WTC11 (cell line): ENCODE measurements at regions not wholly inside any gene's neighbourhood (a gene's known extent, or its start where the extent isn't known, plus 50 kb on each side); places are given as distances from the start of the nearest gene placed in this dataset.
A peak's percentile ranks its signal among the peaks of the same experiment; 100 is the strongest.
"Not testable (repeated sequence)": the region's sequence is repeated elsewhere in the genome, so short reads cannot be mapped to it uniquely, and the experiment has no call there.

Experiments
- ATAC-seq: fragments of 200-7000 bp; cut with Tn5 transposase; 2 replicates; pipeline ENCODE4 v1.10.0; 2021; ENCODE audit warnings: mild to moderate bottlenecking, moderate library complexity
- CTCF ChIA-PET: fragments of 300-600 bp; sonication (Branson Sonifier 250); formaldehyde crosslinking; loops from one replicate; lab custom pipeline; 2021; ENCODE audit warnings: antibody characterized with exemption; lab: Charles Lee
- POLR2A ChIA-PET: fragments of 350-600 bp; sonication (Branson Sonifier 250); formaldehyde crosslinking; loops from one replicate; lab custom pipeline; 2021; ENCODE audit warnings: antibody characterized with exemption; lab: Charles Lee
- DNase-seq: peaks from one replicate; pipeline ENCODE4 v3.0.0; 2021; ENCODE audit warnings: low spot score
- H3K27ac Mint-ChIP-seq: 2 replicates; pipeline ENCODE4 v1.8.0; 2021; ENCODE audit warnings: mixed read lengths
- H3K27me3 Mint-ChIP-seq: 2 replicates; pipeline ENCODE4 v1.8.0; 2021; ENCODE audit warnings: low read depth, mild to moderate bottlenecking, moderate library complexity, mixed read lengths
- H3K36me3 Mint-ChIP-seq: 2 replicates; pipeline ENCODE4 v1.8.0; 2021; ENCODE audit warnings: mixed read lengths
- H3K4me1 Mint-ChIP-seq: 2 replicates; pipeline ENCODE4 v1.8.0; 2022; ENCODE audit warnings: mixed read lengths
- H3K4me3 Mint-ChIP-seq: 2 replicates; pipeline ENCODE4 v1.8.0; 2021; ENCODE audit warnings: mild to moderate bottlenecking, moderate library complexity, mixed read lengths
- H3K9me3 Mint-ChIP-seq: 2 replicates; pipeline ENCODE4 v1.8.0; 2021; ENCODE audit warnings: mixed read lengths
- CBFB ChIP-seq: sonication (generic); formaldehyde crosslinking; IDR thresholded peaks from 2 replicates; pipeline ENCODE4 v1.8.1; 2022; ENCODE audit warnings: mild to moderate bottlenecking, low read depth, missing genetic modification reagents
- FOXP1 ChIP-seq: sonication (generic); formaldehyde crosslinking; IDR thresholded peaks from 2 replicates; pipeline ENCODE4 v1.8.0; 2022; ENCODE audit warnings: missing genetic modification reagents, mild to moderate bottlenecking, moderate library complexity, borderline replicate concordance
- GRHL2 ChIP-seq: fragments of 250-450 bp; sonication (Bioruptor Pico); IDR thresholded peaks from 2 replicates; pipeline ENCODE4 v1.8.0; 2022; ENCODE audit warnings: mild to moderate bottlenecking, moderate library complexity; ENCODE audit not compliant: insufficient replicate concordance, severe bottlenecking
- KAT7 ChIP-seq: sonication (generic); formaldehyde crosslinking; IDR thresholded peaks from 2 replicates; pipeline ENCODE4 v1.8.1; 2023; ENCODE audit warnings: missing genetic modification reagents, mild to moderate bottlenecking, borderline replicate concordance
- NFE2L1 ChIP-seq: sonication (generic); formaldehyde crosslinking; IDR thresholded peaks from 2 replicates; pipeline ENCODE4 v1.8.1; 2023; ENCODE audit warnings: missing genetic modification reagents
- OVOL2 ChIP-seq: fragments of 250-450 bp; sonication (Bioruptor Pico); IDR thresholded peaks from 2 replicates; pipeline ENCODE4 v1.9.0; 2021; ENCODE audit warnings: mild to moderate bottlenecking, borderline replicate concordance
- SMAD3 ChIP-seq: sonication (generic); formaldehyde crosslinking; IDR thresholded peaks from 2 replicates; pipeline ENCODE4 v1.8.0; 2022; ENCODE audit warnings: missing genetic modification reagents, mild to moderate bottlenecking, borderline replicate concordance
- SOX15 ChIP-seq: fragments of 250-450 bp; sonication (Bioruptor Pico); IDR thresholded peaks from 2 replicates; pipeline ENCODE4 v1.9.0; 2021; ENCODE audit warnings: mild to moderate bottlenecking
- TF ChIP-seq, protein P1 (sequence below): fragments of 250-450 bp; sonication (Bioruptor Pico); IDR thresholded peaks from 2 replicates; pipeline ENCODE4 v2.1.2; 2022; ENCODE audit warnings: mild to moderate bottlenecking, moderate library complexity
- TF ChIP-seq, protein P2 (sequence below): sonication (generic); formaldehyde crosslinking; IDR thresholded peaks from 2 replicates; pipeline ENCODE4 v1.8.1; 2023; ENCODE audit warnings: mild to moderate bottlenecking, missing genetic modification reagents, moderate library complexity
- TF ChIP-seq, protein P3 (sequence below): sonication (generic); formaldehyde crosslinking; IDR thresholded peaks from 2 replicates; pipeline ENCODE4 v1.8.0; 2022; ENCODE audit warnings: missing genetic modification reagents
- TF ChIP-seq, protein P4 (sequence below): fragments of 200-600 bp; IDR thresholded peaks from 2 replicates; pipeline ENCODE4 v1.8.0; 2022; ENCODE audit warnings: antibody characterized with exemption
- TF ChIP-seq, protein P5 (sequence below): sonication (generic); formaldehyde crosslinking; IDR thresholded peaks from 2 replicates; pipeline ENCODE4 v1.8.1; 2023; ENCODE audit warnings: mild to moderate bottlenecking, missing genetic modification reagents
- TF ChIP-seq, protein P6 (sequence below): sonication (generic); formaldehyde crosslinking; IDR thresholded peaks from 2 replicates; pipeline ENCODE4 v1.8.1; 2023; ENCODE audit warnings: mild to moderate bottlenecking, moderate library complexity, missing genetic modification reagents

DNA sequence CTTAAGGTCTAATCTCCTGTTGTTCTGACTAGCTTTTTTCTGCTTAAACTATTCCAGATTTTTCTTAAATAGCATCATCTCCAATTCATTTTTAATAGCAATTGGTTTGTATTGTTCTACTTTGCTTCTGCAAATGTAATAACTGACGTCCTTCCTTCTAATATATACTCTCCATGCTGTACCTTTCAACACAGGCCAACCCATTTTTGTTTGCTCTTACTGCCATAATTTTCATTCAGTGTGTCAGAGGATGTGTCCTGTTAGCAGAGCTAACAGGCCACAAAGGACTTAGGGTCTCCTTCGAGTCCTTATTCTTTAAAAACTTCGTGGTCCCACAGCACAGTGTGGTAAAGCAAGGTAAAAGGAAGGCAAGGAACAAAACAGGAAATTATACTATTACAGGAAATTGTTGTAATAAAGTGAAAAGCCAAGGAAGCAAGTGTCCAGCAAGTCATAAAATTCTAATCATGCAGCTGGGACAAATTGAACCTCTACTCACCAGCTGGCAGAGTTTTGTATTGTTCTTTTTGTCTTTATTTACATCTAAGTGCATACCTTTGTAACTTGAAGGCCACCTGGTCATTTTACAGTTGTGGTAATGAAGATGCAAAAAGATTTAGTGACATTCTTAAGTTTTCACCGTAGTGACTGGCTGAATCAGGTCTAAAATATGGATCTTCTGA is 64.9 kb upstream of the ZBTB20 start:
- no peak for TF ChIP-seq FOXP1 (CRISPR knock-in tag)
- ChIA-PET POLR2A (interaction anchor here (1.0 kb wide), 1 partner anchor 81 kb away, joined by 3 read pairs; no protein-coding TSS in a partner anchor), CTCF (interaction anchor here (1.8 kb wide), 1 partner anchor 603 kb away, joined by 4 read pairs; no protein-coding TSS in a partner anchor)
- Mint-ChIP-seq H3K27me3 (no peaks in the 10 kb centered on the region), H3K27ac (peak overlapping the region; percentile 34), H3K4me3 (no peak overlapping the region), H3K9me3 (no peaks in the 10 kb centered on the region), H3K36me3 (no peaks in the 10 kb centered on the region), H3K4me1 (peaks cover 29% of the 10 kb centered on the region)
- peak; percentile 24 for ATAC-seq
- DNase-seq: no peak

DNA sequence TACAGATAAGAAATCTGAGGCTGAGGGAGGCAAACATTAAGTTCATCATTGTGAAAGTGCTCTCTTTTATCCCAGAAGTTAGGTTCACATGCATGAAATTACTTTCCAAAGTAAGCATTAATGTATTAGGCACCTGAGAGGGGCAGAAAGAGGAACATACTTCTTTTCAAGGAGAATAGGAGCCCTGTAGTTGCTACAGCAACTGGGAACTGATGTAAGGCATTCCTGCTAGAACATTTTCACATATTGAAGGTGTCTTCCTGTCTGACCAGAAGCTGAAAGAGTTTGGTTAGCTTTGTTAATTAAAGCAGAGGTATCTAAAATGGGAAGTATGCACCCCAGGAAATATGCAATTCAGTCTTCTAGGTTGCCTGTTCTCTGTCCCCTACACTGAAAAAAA is 65.5 kb upstream of the ZBTB20 start:
- Mint-ChIP-seq H3K4me3 (0 out of 2 replicates have a peak overlapping the region, but pooled peaks have one; percentile 5), H3K36me3 (no peaks in the 10 kb centered on the region), H3K4me1 (peaks cover 29% of the 10 kb centered on the region), H3K27ac (peak overlapping the region; percentile 34; the same call in 1 of the 2 replicates), H3K9me3 (no peaks in the 10 kb centered on the region), H3K27me3 (no peaks in the 10 kb centered on the region)
- ATAC-seq (peak; percentile 59), DNase-seq (no peak)
- ChIA-PET CTCF (interaction anchor here (0.5 kb wide), 1 partner anchor 571 kb away, joined by 3 read pairs; no protein-coding TSS in a partner anchor), POLR2A (interaction anchor here (1.0 kb wide), 1 partner anchor 80 kb away, joined by 3 read pairs; no protein-coding TSS in a partner anchor)
- TF ChIP-seq GRHL2 (CRISPR knock-in tag) (no peak), SOX15 (no peak), KAT7 (CRISPR knock-in tag) (no peak), OVOL2 (CRISPR knock-in tag) (no peak), NFE2L1 (CRISPR knock-in tag) (no peak), CBFB (CRISPR knock-in tag) (no peak), SMAD3 (CRISPR knock-in tag) (no peak)
- TF ChIP-seq, protein P1, sequence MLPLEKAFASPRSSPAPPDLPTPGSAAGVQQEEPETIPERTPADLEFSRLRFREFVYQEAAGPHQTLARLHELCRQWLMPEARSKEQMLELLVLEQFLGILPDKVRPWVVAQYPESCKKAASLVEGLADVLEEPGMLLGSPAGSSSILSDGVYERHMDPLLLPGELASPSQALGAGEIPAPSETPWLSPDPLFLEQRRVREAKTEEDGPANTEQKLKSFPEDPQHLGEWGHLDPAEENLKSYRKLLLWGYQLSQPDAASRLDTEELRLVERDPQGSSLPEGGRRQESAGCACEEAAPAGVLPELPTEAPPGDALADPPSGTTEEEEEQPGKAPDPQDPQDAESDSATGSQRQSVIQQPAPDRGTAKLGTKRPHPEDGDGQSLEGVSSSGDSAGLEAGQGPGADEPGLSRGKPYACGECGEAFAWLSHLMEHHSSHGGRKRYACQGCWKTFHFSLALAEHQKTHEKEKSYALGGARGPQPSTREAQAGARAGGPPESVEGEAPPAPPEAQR (CRISPR knock-in tag): no peak
- TF ChIP-seq, protein P2, sequence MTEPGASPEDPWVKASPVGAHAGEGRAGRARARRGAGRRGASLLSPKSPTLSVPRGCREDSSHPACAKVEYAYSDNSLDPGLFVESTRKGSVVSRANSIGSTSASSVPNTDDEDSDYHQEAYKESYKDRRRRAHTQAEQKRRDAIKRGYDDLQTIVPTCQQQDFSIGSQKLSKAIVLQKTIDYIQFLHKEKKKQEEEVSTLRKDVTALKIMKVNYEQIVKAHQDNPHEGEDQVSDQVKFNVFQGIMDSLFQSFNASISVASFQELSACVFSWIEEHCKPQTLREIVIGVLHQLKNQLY (CRISPR knock-in tag): no peak
- TF ChIP-seq, protein P3, sequence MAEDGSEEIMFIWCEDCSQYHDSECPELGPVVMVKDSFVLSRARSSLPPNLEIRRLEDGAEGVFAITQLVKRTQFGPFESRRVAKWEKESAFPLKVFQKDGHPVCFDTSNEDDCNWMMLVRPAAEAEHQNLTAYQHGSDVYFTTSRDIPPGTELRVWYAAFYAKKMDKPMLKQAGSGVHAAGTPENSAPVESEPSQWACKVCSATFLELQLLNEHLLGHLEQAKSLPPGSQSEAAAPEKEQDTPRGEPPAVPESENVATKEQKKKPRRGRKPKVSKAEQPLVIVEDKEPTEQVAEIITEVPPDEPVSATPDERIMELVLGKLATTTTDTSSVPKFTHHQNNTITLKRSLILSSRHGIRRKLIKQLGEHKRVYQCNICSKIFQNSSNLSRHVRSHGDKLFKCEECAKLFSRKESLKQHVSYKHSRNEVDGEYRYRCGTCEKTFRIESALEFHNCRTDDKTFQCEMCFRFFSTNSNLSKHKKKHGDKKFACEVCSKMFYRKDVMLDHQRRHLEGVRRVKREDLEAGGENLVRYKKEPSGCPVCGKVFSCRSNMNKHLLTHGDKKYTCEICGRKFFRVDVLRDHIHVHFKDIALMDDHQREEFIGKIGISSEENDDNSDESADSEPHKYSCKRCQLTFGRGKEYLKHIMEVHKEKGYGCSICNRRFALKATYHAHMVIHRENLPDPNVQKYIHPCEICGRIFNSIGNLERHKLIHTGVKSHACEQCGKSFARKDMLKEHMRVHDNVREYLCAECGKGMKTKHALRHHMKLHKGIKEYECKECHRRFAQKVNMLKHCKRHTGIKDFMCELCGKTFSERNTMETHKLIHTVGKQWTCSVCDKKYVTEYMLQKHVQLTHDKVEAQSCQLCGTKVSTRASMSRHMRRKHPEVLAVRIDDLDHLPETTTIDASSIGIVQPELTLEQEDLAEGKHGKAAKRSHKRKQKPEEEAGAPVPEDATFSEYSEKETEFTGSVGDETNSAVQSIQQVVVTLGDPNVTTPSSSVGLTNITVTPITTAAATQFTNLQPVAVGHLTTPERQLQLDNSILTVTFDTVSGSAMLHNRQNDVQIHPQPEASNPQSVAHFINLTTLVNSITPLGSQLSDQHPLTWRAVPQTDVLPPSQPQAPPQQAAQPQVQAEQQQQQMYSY (CRISPR knock-in tag): no peak
- TF ChIP-seq, protein P4, sequence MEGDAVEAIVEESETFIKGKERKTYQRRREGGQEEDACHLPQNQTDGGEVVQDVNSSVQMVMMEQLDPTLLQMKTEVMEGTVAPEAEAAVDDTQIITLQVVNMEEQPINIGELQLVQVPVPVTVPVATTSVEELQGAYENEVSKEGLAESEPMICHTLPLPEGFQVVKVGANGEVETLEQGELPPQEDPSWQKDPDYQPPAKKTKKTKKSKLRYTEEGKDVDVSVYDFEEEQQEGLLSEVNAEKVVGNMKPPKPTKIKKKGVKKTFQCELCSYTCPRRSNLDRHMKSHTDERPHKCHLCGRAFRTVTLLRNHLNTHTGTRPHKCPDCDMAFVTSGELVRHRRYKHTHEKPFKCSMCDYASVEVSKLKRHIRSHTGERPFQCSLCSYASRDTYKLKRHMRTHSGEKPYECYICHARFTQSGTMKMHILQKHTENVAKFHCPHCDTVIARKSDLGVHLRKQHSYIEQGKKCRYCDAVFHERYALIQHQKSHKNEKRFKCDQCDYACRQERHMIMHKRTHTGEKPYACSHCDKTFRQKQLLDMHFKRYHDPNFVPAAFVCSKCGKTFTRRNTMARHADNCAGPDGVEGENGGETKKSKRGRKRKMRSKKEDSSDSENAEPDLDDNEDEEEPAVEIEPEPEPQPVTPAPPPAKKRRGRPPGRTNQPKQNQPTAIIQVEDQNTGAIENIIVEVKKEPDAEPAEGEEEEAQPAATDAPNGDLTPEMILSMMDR: no peak
- TF ChIP-seq, protein P5, sequence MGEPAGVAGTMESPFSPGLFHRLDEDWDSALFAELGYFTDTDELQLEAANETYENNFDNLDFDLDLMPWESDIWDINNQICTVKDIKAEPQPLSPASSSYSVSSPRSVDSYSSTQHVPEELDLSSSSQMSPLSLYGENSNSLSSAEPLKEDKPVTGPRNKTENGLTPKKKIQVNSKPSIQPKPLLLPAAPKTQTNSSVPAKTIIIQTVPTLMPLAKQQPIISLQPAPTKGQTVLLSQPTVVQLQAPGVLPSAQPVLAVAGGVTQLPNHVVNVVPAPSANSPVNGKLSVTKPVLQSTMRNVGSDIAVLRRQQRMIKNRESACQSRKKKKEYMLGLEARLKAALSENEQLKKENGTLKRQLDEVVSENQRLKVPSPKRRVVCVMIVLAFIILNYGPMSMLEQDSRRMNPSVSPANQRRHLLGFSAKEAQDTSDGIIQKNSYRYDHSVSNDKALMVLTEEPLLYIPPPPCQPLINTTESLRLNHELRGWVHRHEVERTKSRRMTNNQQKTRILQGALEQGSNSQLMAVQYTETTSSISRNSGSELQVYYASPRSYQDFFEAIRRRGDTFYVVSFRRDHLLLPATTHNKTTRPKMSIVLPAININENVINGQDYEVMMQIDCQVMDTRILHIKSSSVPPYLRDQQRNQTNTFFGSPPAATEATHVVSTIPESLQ (CRISPR knock-in tag): no peak
- TF ChIP-seq, protein P6, sequence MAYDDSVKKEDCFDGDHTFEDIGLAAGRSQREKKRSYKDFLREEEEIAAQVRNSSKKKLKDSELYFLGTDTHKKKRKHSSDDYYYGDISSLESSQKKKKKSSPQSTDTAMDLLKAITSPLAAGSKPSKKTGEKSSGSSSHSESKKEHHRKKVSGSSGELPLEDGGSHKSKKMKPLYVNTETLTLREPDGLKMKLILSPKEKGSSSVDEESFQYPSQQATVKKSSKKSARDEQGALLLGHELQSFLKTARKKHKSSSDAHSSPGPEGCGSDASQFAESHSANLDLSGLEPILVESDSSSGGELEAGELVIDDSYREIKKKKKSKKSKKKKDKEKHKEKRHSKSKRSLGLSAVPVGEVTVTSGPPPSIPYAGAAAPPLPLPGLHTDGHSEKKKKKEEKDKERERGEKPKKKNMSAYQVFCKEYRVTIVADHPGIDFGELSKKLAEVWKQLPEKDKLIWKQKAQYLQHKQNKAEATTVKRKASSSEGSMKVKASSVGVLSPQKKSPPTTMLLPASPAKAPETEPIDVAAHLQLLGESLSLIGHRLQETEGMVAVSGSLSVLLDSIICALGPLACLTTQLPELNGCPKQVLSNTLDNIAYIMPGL (CRISPR knock-in tag): no peak

DNA sequence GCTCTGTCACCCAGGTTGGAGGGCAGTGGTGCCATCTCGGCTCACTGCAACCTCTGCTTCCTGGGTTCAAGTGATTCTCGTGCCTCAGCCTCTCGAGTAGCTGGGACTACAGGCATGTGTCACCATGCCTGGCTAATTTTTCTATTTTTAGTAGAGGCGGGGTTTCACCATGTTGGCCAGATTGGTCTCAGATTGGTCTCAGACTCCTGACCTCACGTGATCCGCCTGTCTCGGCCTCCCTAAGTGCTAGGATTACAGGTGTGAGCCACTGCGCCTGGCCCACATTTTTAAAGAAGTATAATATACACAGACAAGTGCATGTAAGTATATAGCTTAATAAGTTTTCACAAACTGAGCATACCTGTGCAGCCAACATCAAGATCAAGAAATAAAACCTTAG is 66.0 kb upstream of the ZBTB20 start:
- not testable (repeated sequence) for H3K36me3 Mint-ChIP-seq, H3K27me3 Mint-ChIP-seq, H3K9me3 Mint-ChIP-seq, H3K4me3 Mint-ChIP-seq, H3K27ac Mint-ChIP-seq, ATAC-seq, DNase-seq
- H3K4me1 Mint-ChIP-seq: peaks cover 34% of the 10 kb centered on the region
- ChIA-PET CTCF (interaction anchor here (0.5 kb wide), 1 partner anchor 571 kb away, joined by 3 read pairs; no protein-coding TSS in a partner anchor), POLR2A (interaction anchor here (1.0 kb wide), 1 partner anchor 79 kb away, joined by 3 read pairs; no protein-coding TSS in a partner anchor)
